Suprapubic skin (tissue), 4 donors: ENCODE measurements at regions not wholly inside any gene's neighbourhood (a gene's known extent, or its start where the extent isn't known, plus 50 kb on each side); places are given as distances from the start of the nearest gene placed in this dataset.

Source experiments
- DNase-seq, 2 donors: peaks; one replicate each; pipeline ENCODE4 v3.0.0-alpha.2; 2019; ENCODE audit warnings: low spot score in 2 of 2
- H3K27ac ChIP-seq: fragments of 200-600 bp; sonication (generic); one replicate; pipeline ENCODE4 v1.5.1; 2019
- H3K27me3 ChIP-seq: fragments of 200-600 bp; sonication (generic); one replicate; pipeline ENCODE4 v1.5.1; 2019
- H3K36me3 ChIP-seq: fragments of 200-600 bp; sonication (generic); one replicate; pipeline ENCODE4 v1.5.1; 2019
- H3K4me1 ChIP-seq: fragments of 200-600 bp; sonication (generic); one replicate; pipeline ENCODE4 v1.5.1; 2019
- H3K4me3 ChIP-seq: fragments of 200-600 bp; sonication (generic); one replicate; pipeline ENCODE4 v1.5.1; 2019; ENCODE audit warnings: mild to moderate bottlenecking
- H3K9me3 ChIP-seq: fragments of 200-600 bp; sonication (generic); one replicate; pipeline ENCODE4 v1.5.1; 2019
- CTCF ChIP-seq, 2 donors: fragments of 200-600 bp in 1 of 2; fragments of 450-650 bp in 1 of 2; sonication (generic) in 1 of 2; IDR thresholded peaks; one replicate each; pipeline ENCODE4 v1.5.1; 2016 to 2019; ENCODE audit warnings: antibody characterized with exemption in 2 of 2, mild to moderate bottlenecking in 1 of 2, moderate library complexity in 1 of 2
- EP300 ChIP-seq: sonication (generic); formaldehyde crosslinking; IDR thresholded peaks from one replicate; pipeline ENCODE4 v1.6.1; 2017; ENCODE audit warnings: antibody characterized with exemption
- POLR2A ChIP-seq, 2 donors: fragments of 450-650 bp; IDR thresholded peaks; one replicate each; pipeline ENCODE4 v1.6.1; 2017; ENCODE audit warnings: antibody characterized with exemption in 2 of 2, mild to moderate bottlenecking in 2 of 2, moderate library complexity in 2 of 2
- POLR2AphosphoS5 ChIP-seq, 3 donors: sonication (generic); formaldehyde crosslinking; IDR thresholded peaks; one replicate each; pipeline ENCODE4 v1.6.1; 2017; ENCODE audit warnings: antibody characterized with exemption in 3 of 3
- WGBS: methylation state at CpG from one replicate; pipeline ENCODE4 v1.1.5; 2018; 5-methylcytosine and 5-hydroxymethylcytosine counted together

DNA sequence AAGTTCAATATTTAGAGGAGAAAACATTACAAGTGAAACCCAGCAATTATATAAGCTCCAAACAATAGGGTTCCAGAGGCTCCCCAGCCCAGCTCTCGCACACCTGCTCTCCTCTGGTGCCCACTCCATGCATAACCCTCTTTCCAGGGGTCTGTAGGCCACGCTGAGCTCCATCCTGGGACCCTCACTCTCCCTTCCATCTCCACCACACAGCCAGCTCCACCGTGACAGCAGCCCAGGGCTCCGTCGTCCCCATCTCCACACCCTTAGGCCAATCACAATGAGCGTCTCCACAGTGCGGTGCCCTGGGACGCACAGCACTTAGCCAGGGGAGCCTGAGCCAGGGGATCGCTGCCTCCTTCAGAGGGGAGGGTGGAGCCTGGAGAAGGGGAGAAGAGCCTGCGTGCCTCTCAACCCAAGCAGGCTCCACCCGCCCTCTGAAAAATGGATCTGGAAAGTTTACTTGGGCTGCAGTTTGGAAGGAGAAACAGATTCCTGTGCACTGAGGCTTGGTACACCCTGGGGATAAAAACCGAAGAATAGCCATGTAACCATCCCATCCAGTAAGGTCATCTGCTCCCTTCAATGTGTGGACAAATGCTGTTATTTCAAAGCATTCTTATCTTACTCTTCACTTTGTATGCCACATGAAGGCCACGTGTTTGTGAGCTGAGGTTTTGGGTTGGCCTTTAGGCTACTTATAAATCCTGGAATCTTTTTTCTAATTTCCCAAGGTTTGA is 72.4 kb upstream of the GGTLC1 start:
- no peaks in the 10 kb centered on the region for H3K9me3 ChIP-seq
- no peak overlapping the region for H3K27ac ChIP-seq
- no peak overlapping the region for H3K4me3 ChIP-seq
- DNase-seq = no peak
- TF ChIP-seq POLR2AphosphoS5 (IDR thresholded peaks at IDR 0.05) (no peak), EP300 (no peak), POLR2A (IDR thresholded peaks at IDR 0.05) (no peak), CTCF (IDR thresholded peaks at IDR 0.05) (no peak)
- WGBS = 59% methylated on average over 10 of the region's 13 CpGs
- no peaks in the 10 kb centered on the region for H3K4me1 ChIP-seq
- no peaks in the 10 kb centered on the region for H3K36me3 ChIP-seq
- no peaks in the 10 kb centered on the region for H3K27me3 ChIP-seq

DNA sequence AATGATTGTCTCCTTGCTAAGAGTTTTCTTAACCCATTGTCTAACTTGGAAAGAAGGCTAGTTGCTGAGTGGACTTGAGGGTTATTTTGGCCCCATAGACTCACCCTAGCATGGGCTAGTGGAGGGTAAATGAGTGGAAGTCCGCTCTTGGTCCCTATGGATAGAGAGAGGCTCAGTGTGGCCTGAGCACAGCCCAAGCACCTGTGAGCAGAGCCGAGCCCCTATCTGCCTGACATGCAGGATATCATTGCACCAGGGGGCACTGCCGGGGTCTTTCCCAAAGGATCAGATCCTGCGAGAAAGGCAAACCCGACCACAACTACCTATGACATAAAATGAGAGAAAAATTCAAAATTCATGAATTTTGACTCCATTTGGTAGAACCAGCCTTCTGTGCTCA is 70.6 kb upstream of the GGTLC1 start:
- 94% methylated on average over 5 of the region's 5 CpGs for WGBS
- Histone ChIP-seq H3K4me1 (no peaks in the 10 kb centered on the region), H3K27ac (no peak overlapping the region), H3K27me3 (no peaks in the 10 kb centered on the region), H3K36me3 (no peaks in the 10 kb centered on the region), H3K9me3 (no peaks in the 10 kb centered on the region), H3K4me3 (no peak overlapping the region)
- TF ChIP-seq POLR2AphosphoS5 (IDR thresholded peaks at IDR 0.05) (no peak), CTCF (IDR thresholded peaks at IDR 0.05) (no peak), POLR2A (IDR thresholded peaks at IDR 0.05) (no peak), EP300 (no peak)
- DNase-seq = no peak

GRCh38 chr20:24056491-24056890 is 67.9 kb upstream of the GGTLC1 start:
- no peak for DNase-seq
- Histone ChIP-seq H3K27me3 (peaks cover 6% of the 10 kb centered on the region), H3K4me3 (no peak overlapping the region), H3K4me1 (no peaks in the 10 kb centered on the region), H3K9me3 (no peaks in the 10 kb centered on the region), H3K27ac (no peak overlapping the region), H3K36me3 (no peaks in the 10 kb centered on the region)
- TF ChIP-seq CTCF (IDR thresholded peaks at IDR 0.05) (no peak), POLR2AphosphoS5 (IDR thresholded peaks at IDR 0.05) (no peak), EP300 (no peak), POLR2A (IDR thresholded peaks at IDR 0.05) (no peak)
- 26% methylated on average over 1 of the region's 1 CpG for WGBS

DNA sequence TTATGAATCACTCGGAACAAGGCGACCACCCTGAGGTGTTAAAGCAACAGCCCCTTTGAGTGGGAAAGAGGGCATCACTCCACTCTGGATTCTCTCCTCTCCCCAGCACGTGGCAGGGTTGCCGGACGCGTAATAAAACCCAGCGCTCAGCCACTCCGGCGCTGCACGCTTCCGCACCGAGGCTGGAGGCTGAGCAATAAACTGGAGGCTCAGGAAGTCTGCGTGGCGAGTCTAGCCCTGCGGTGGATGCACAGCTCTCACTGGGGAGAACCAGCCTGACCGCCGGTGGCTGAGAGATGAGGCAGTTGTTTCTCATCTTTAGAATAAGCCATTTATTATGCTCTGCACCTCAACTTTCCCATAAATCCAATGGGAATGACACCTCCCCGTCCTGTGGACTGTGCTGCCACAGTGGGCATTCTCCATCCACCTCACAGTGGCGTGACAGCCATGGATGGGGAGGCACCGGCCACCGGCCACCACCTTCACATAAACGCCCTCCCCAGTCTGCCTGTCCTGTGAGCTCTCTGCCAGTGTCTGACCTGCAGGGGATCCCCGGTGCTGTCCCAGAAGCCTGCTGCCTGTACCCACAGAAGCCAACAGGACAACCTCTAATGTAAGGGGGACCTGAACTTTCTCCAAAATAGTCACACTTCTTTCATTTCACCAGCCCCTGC is 64.2 kb upstream of the GGTLC1 start:
- no peaks in the 10 kb centered on the region for H3K36me3 ChIP-seq
- H3K27me3 ChIP-seq = peaks cover 6% of the 10 kb centered on the region
- H3K9me3 ChIP-seq = no peaks in the 10 kb centered on the region
- no peaks in the 10 kb centered on the region for H3K4me1 ChIP-seq
- no peak for DNase-seq
- 94% methylated on average over 11 of the region's 23 CpGs for WGBS
- H3K27ac ChIP-seq = no peak overlapping the region
- TF ChIP-seq POLR2A (IDR thresholded peaks at IDR 0.05) (no peak), CTCF (IDR thresholded peaks at IDR 0.05) (no peak), EP300 (no peak), POLR2AphosphoS5 (IDR thresholded peaks at IDR 0.05) (no peak)
- no peak overlapping the region for H3K4me3 ChIP-seq

DNA sequence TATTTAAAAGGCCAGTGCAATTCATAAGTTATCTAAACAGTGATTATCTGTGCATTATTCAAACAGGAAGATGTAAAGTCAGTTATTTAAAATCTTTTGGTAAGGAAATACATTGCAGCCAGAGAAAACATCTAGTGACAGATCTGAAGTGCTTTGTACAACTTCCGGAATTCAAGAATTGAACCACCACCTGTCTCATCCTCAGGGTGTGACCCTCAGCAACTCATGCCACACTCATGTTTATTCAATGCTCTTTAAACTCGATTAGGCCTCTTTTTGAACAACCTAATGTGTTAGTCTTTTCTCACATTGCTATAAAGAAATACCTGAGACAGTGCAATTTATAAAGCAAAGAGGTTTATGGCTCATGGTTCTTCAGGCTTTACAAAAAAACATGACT is 62.6 kb upstream of the GGTLC1 start:
- no peak for TF ChIP-seq POLR2AphosphoS5 (IDR thresholded peaks at IDR 0.05)
- no peak for TF ChIP-seq CTCF (IDR thresholded peaks at IDR 0.05)
- TF ChIP-seq EP300 = no peak
- TF ChIP-seq POLR2A (IDR thresholded peaks at IDR 0.05) = no peak
- Histone ChIP-seq H3K4me3 (no peak overlapping the region), H3K27ac (no peak overlapping the region), H3K36me3 (no peaks in the 10 kb centered on the region), H3K27me3 (peaks cover 6% of the 10 kb centered on the region), H3K9me3 (no peaks in the 10 kb centered on the region), H3K4me1 (no peaks in the 10 kb centered on the region)
- DNase-seq = no peak
- WGBS = 61% methylated on average over 2 of the region's 2 CpGs
